HepG2 (cell line): ENCODE measurements at regions not wholly inside any gene's neighbourhood (a gene's known extent, or its start where the extent isn't known, plus 50 kb on each side); places are given as distances from the start of the nearest gene placed in this dataset.

Experiments
- ATRX ChIP-seq: sonication (generic); formaldehyde crosslinking; IDR thresholded peaks from 2 replicates; pipeline ENCODE4 v1.4.0; 2020; ENCODE audit warnings: missing genetic modification reagents, borderline replicate concordance
- DNMT1 ChIP-seq: sonication (generic); formaldehyde crosslinking; IDR thresholded peaks from 2 replicates; pipeline ENCODE4 v1.5.1; 2020; ENCODE audit warnings: mild to moderate bottlenecking, missing genetic modification reagents
- HNRNPH1 ChIP-seq: fragments of 200-400 bp; formaldehyde crosslinking; optimal IDR thresholded peaks from 2 replicates; pipeline ENCODE3; 2017; ENCODE audit warnings: mild to moderate bottlenecking, low read depth, low read length
- KMT2B ChIP-seq: IDR thresholded peaks from 2 replicates; pipeline ENCODE4 v1.6.1; 2016; ENCODE audit warnings: missing genetic modification reagents, missing compliant biosample characterization
- NCOA5 ChIP-seq: sonication (generic); formaldehyde crosslinking; IDR thresholded peaks from 2 replicates; pipeline ENCODE4 v1.4.0; 2020; ENCODE audit warnings: missing genetic modification reagents
- NCOR1 ChIP-seq: fragments of 200-600 bp; sonication (generic); IDR thresholded peaks from 2 replicates; pipeline ENCODE4 v1.7.0; 2017; ENCODE audit warnings: antibody characterized with exemption, low read length, borderline replicate concordance
- PHF8 ChIP-seq: sonication (generic); formaldehyde crosslinking; IDR thresholded peaks from 2 replicates; pipeline ENCODE4 v1.5.0; 2020; ENCODE audit warnings: missing genetic modification reagents
- SIN3B ChIP-seq: fragments of 150-350 bp; IDR thresholded peaks from 2 replicates; pipeline ENCODE4 v1.6.1; 2014; ENCODE audit warnings: low read length
- SKI ChIP-seq: fragments of 450-650 bp; IDR thresholded peaks from one replicate; pipeline ENCODE4 v1.6.1; 2018; ENCODE audit warnings: mild to moderate bottlenecking; ENCODE audit not compliant: partially characterized antibody
- TBP ChIP-seq: sonication (generic); formaldehyde crosslinking; IDR thresholded peaks from 2 replicates; pipeline ENCODE4 v1.5.0; 2020; ENCODE audit warnings: missing genetic modification reagents
- TP53 ChIP-seq: sonication (generic); formaldehyde crosslinking; conservative IDR thresholded peaks from 2 replicates; pipeline ENCODE4 v1.4.0; 2020; ENCODE audit warnings: missing genetic modification reagents
- ZFP90 ChIP-seq: sonication (generic); formaldehyde crosslinking; IDR thresholded peaks from 2 replicates; pipeline ENCODE4 v1.8.0; 2022; ENCODE audit warnings: missing genetic modification reagents, mild to moderate bottlenecking, inconsistent platforms, borderline replicate concordance
- ZNF20 ChIP-seq: sonication (generic); formaldehyde crosslinking; IDR thresholded peaks from 2 replicates; pipeline ENCODE4 v1.4.0; 2020; ENCODE audit warnings: mild to moderate bottlenecking, moderate library complexity, missing genetic modification reagents
- ZNF274 ChIP-seq: sonication (generic); formaldehyde crosslinking; IDR thresholded peaks from 2 replicates; pipeline ENCODE4 v1.5.1; 2020; ENCODE audit warnings: mild to moderate bottlenecking, missing genetic modification reagents
- ZNF552 ChIP-seq: sonication (generic); formaldehyde crosslinking; IDR thresholded peaks from 2 replicates; pipeline ENCODE4 v1.9.0; 2022; ENCODE audit warnings: missing genetic modification reagents, mild to moderate bottlenecking, borderline replicate concordance
- ZNF749 ChIP-seq: sonication (generic); formaldehyde crosslinking; IDR thresholded peaks from 2 replicates; pipeline ENCODE4 v1.8.0; 2022; ENCODE audit warnings: mild to moderate bottlenecking, missing genetic modification reagents, moderate library complexity, borderline replicate concordance
- ZNF839 ChIP-seq: sonication (generic); formaldehyde crosslinking; IDR thresholded peaks from 2 replicates; pipeline ENCODE4 v1.4.0; 2020; ENCODE audit warnings: missing genetic modification reagents, mild to moderate bottlenecking, borderline replicate concordance
- ZNF883 ChIP-seq: sonication (generic); formaldehyde crosslinking; IDR thresholded peaks from 2 replicates; pipeline ENCODE4 v1.5.1; 2020; ENCODE audit warnings: mild to moderate bottlenecking, missing genetic modification reagents; ENCODE audit errors: not compliant biosample characterization
- ZSCAN20 ChIP-seq: sonication (generic); formaldehyde crosslinking; IDR thresholded peaks from 2 replicates; pipeline ENCODE4 v1.4.0; 2020; ENCODE audit warnings: missing genetic modification reagents, mild to moderate bottlenecking, borderline replicate concordance
- TF ChIP-seq, protein P1 (sequence below): sonication (generic); formaldehyde crosslinking; IDR thresholded peaks from 2 replicates; pipeline ENCODE4 v1.8.0; 2022; ENCODE audit warnings: mild to moderate bottlenecking, missing genetic modification reagents
- TF ChIP-seq, protein P2 (sequence below): sonication (generic); formaldehyde crosslinking; IDR thresholded peaks from 2 replicates; pipeline ENCODE4 v1.4.0; 2020; ENCODE audit warnings: missing genetic modification reagents
- TF ChIP-seq, protein P3 (sequence below): IDR thresholded peaks from 2 replicates; pipeline ENCODE4 v1.6.1; 2016; ENCODE audit warnings: low read depth
- TF ChIP-seq, protein P4 (sequence below): IDR thresholded peaks from 2 replicates; pipeline ENCODE4 v1.6.1; 2016

DNA sequence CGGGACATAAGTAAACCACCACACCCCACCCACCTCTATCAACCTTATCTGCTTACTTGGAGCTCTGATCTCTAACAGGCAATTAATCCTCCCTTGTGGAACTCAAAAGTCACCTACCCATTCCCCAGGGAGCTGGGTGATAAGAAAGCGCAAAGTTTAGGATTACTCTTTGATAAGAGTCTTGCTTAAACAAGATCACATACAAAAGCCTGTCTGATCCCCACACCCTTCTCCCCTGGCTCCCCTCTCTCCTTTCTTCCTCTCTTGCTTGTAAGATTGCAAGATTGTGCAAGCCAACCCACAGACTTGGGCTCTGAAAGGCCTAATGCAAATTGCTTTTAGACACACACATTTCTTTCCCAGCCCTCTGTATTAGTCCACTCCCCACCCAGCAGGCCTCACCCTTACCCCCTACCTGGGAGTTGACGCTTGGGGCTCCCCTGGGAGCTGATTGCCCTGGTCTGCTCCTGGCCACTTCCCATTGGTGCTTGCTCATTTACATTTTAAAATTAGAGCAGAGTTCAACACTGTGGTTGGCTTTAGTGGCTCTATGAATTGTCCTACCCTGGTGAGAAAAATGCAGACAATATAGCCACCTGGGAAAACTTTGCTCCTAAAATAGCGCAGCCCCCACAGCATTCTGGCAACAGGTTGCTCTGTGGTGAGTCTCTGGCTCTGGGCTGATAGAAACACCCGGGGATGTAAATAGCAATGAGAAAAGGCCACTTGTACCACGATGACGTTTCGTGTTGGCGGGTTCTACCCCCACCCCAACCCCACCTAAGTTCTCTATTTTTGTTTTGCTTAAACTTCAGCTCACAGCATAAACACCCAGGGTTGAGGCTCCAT, 58.9 kb upstream of the EPCAM start (continued):
- TF ChIP-seq ZSCAN20 (no peak), ZNF749 (CRISPR knock-in tag) (0 out of 2 replicates have a peak, but pooled peaks have one; percentile 25), TBP (CRISPR knock-in tag) (no peak), ZNF883 (CRISPR knock-in tag) (no peak), SKI (no peak), NCOR1 (peak; percentile 86), TP53 (CRISPR knock-in tag) (no peak), HNRNPH1 (no peak), ZFP90 (CRISPR knock-in tag) (no peak; the same call in 1 of the 2 replicates), ZNF274 (CRISPR knock-in tag) (no peak), NCOA5 (CRISPR knock-in tag) (no peak), ATRX (no peak), ZNF552 (CRISPR knock-in tag) (no peak), PHF8 (0 out of 2 replicates have a peak, but pooled peaks have one; percentile 3), DNMT1 (CRISPR knock-in tag) (no peak), ZNF20 (CRISPR knock-in tag) (no peak), SIN3B (no peak), ZNF839 (CRISPR knock-in tag) (no peak), KMT2B (no peak)
- TF ChIP-seq, protein P1, sequence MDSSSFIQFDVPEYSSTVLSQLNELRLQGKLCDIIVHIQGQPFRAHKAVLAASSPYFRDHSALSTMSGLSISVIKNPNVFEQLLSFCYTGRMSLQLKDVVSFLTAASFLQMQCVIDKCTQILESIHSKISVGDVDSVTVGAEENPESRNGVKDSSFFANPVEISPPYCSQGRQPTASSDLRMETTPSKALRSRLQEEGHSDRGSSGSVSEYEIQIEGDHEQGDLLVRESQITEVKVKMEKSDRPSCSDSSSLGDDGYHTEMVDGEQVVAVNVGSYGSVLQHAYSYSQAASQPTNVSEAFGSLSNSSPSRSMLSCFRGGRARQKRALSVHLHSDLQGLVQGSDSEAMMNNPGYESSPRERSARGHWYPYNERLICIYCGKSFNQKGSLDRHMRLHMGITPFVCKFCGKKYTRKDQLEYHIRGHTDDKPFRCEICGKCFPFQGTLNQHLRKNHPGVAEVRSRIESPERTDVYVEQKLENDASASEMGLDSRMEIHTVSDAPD (CRISPR knock-in tag) = peak; percentile 82; the same call in 1 of the 2 replicates
- TF ChIP-seq, protein P2, sequence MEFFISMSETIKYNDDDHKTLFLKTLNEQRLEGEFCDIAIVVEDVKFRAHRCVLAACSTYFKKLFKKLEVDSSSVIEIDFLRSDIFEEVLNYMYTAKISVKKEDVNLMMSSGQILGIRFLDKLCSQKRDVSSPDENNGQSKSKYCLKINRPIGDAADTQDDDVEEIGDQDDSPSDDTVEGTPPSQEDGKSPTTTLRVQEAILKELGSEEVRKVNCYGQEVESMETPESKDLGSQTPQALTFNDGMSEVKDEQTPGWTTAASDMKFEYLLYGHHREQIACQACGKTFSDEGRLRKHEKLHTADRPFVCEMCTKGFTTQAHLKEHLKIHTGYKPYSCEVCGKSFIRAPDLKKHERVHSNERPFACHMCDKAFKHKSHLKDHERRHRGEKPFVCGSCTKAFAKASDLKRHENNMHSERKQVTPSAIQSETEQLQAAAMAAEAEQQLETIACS (CRISPR knock-in tag) = no peak
- TF ChIP-seq, protein P3, sequence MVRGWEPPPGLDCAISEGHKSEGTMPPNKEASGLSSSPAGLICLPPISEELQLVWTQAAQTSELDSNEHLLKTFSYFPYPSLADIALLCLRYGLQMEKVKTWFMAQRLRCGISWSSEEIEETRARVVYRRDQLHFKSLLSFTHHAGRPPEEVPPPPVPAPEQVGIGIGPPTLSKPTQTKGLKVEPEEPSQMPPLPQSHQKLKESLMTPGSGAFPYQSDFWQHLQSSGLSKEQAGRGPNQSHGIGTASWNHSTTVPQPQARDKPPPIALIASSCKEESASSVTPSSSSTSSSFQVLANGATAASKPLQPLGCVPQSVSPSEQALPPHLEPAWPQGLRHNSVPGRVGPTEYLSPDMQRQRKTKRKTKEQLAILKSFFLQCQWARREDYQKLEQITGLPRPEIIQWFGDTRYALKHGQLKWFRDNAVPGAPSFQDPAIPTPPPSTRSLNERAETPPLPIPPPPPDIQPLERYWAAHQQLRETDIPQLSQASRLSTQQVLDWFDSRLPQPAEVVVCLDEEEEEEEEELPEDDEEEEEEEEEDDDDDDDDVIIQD (CRISPR knock-in tag) = no peak
- TF ChIP-seq, protein P4, sequence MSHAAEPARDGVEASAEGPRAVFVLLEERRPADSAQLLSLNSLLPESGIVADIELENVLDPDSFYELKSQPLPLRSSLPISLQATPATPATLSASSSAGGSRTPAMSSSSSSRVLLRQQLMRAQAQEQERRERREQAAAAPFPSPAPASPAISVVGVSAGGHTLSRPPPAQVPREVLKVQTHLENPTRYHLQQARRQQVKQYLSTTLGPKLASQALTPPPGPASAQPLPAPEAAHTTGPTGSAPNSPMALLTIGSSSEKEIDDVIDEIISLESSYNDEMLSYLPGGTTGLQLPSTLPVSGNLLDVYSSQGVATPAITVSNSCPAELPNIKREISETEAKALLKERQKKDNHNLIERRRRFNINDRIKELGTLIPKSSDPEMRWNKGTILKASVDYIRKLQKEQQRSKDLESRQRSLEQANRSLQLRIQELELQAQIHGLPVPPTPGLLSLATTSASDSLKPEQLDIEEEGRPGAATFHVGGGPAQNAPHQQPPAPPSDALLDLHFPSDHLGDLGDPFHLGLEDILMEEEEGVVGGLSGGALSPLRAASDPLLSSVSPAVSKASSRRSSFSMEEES (CRISPR knock-in tag) = no peak
